Gastrocnemius medialis (tissue), 4 donors: ENCODE measurements at regions not wholly inside any gene's neighbourhood (a gene's known extent, or its start where the extent isn't known, plus 50 kb on each side); places are given as distances from the start of the nearest gene placed in this dataset.
A peak's percentile ranks its signal among the peaks of the same experiment; 100 is the strongest.

Source experiments
- POLR2A ChIP-seq, 2 donors: fragments of 450-650 bp; IDR thresholded peaks; one replicate each; pipeline ENCODE4 v1.6.1; 2017; ENCODE audit warnings: antibody characterized with exemption in 2 of 2, mild to moderate bottlenecking in 2 of 2, moderate library complexity in 2 of 2
- TF ChIP-seq, protein P1 (sequence below), 5 experiments: fragments of 450-650 bp in 3 of 5; fragments of 200-600 bp in 2 of 5; sonication (generic) in 2 of 5; IDR thresholded peaks in 4 of 5; conservative IDR thresholded peaks in 1 of 5; 1 replicate in 4 of 5; 2 replicates in 1 of 5; pipeline ENCODE4 v1.5.1; 2016 to 2019; ENCODE audit warnings: antibody characterized with exemption in 5 of 5, mild to moderate bottlenecking in 3 of 5, moderate library complexity in 3 of 5

DNA sequence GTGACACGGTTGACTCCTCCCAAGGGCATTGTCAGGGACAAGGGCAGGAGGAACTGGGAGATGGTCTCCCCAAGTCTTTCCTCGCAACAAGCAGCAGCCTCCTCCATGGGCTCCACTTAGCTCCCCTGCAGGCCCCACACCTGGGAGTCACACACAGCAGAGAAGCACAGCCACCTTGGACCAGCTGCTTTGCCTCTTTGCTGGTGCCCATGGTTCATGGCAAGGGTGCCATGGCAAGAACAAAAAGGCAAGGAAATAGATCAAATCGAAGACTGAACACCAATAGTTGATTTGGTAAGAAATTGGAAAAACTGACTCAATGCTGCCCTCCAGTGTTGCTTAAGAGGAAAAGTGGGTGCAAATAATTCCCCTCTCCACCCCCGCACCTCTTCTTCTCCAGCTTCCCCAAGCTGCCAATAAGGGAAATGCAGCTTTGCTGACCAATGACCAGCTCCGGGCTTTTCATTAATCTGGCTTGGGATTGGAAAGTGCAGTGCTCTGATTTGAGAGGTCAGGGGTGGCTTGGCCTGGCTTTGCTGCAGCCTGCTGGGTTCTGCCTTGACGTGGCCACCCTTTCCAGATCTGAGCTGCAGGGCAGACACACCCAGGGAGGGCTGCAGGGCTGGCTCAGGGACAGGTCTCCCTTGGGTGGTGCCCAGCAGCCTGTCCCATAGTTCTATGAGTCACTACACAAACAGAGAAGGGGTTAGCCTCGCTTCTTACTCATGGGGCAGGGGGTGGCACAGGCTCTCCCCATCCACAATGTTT, 162.0 kb downstream of the KLF13 start:
- TF ChIP-seq POLR2A (IDR thresholded peaks at IDR 0.05): no peak
- TF ChIP-seq, protein P1, sequence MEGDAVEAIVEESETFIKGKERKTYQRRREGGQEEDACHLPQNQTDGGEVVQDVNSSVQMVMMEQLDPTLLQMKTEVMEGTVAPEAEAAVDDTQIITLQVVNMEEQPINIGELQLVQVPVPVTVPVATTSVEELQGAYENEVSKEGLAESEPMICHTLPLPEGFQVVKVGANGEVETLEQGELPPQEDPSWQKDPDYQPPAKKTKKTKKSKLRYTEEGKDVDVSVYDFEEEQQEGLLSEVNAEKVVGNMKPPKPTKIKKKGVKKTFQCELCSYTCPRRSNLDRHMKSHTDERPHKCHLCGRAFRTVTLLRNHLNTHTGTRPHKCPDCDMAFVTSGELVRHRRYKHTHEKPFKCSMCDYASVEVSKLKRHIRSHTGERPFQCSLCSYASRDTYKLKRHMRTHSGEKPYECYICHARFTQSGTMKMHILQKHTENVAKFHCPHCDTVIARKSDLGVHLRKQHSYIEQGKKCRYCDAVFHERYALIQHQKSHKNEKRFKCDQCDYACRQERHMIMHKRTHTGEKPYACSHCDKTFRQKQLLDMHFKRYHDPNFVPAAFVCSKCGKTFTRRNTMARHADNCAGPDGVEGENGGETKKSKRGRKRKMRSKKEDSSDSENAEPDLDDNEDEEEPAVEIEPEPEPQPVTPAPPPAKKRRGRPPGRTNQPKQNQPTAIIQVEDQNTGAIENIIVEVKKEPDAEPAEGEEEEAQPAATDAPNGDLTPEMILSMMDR (IDR thresholded peaks at IDR 0.05 in 4 of 5, conservative IDR thresholded peaks at IDR 0.05 in 1 of 5): peak; percentile 74 to 89 (median 80)
